ENCODE measurements at regions not wholly inside any gene's neighbourhood (a gene's known extent, or its start where the extent isn't known, plus 50 kb on each side); places are given as distances from the start of the nearest gene placed in this dataset.
"Not testable (repeated sequence)": the region's sequence is repeated elsewhere in the genome, so short reads cannot be mapped to it uniquely, and the experiment has no call there.

- no peak for DNase-seq
Observed at GRCh38 chr6:169000022-169000421, 253.6 kb downstream of the THBS2 start.

- no peak for DNase-seq
Observed at GRCh38 chr6:168999392-168999791, 254.3 kb downstream of the THBS2 start.

- no peak for DNase-seq
Observed at GRCh38 chr6:168996356-168996625, 257.4 kb downstream of the THBS2 start.

GRCh38 chr6:168995526-168996355, 257.9 kb downstream of the THBS2 start:
- DNase-seq = no peak

GRCh38 chr6:168994956-168995355, 258.7 kb downstream of the THBS2 start:
- DNase-seq = no peak

GRCh38 chr6:168992446-168993144, 261.1 kb downstream of the THBS2 start:
- DNase-seq = no peak

- not testable (repeated sequence) for DNase-seq
Observed at GRCh38 chr6:168991695-168992094, 262.0 kb downstream of the THBS2 start.

- no peak for DNase-seq
Observed at GRCh38 chr6:168990019-168990751, 263.5 kb downstream of the THBS2 start.

GRCh38 chr6:168989421-168989820, 264.2 kb downstream of the THBS2 start:
- no peak for DNase-seq

GRCh38 chr6:168988801-168989200, 264.8 kb downstream of the THBS2 start:
- no peak for DNase-seq

- no peak for DNase-seq
Observed at GRCh38 chr6:168988280-168988679, 265.4 kb downstream of the THBS2 start.

GRCh38 chr6:168985705-168986104, 267.9 kb downstream of the THBS2 start:
- DNase-seq = no peak

GRCh38 chr6:168983925-168984324, 269.7 kb downstream of the THBS2 start:
- no peak for DNase-seq

GRCh38 chr6:168981187-168981586, 272.5 kb downstream of the THBS2 start:
- no peak for DNase-seq

- DNase-seq = no peak
Observed at GRCh38 chr6:168979254-168979653, 274.4 kb downstream of the THBS2 start.

- DNase-seq = no peak
Observed at GRCh38 chr6:168972128-168972527, 281.5 kb downstream of the THBS2 start.

- no peak for DNase-seq
Observed at GRCh38 chr6:168971549-168971948, 282.1 kb downstream of the THBS2 start.

- DNase-seq = no peak
Observed at GRCh38 chr6:168968801-168969200, 284.8 kb downstream of the THBS2 start.

- DNase-seq = no peak
Observed at GRCh38 chr6:168968228-168968627, 285.4 kb downstream of the THBS2 start.

- DNase-seq = no peak
Observed at GRCh38 chr6:168967281-168967925, 286.2 kb downstream of the THBS2 start.

GRCh38 chr6:168964138-168964835, 289.4 kb downstream of the THBS2 start:
- no peak for DNase-seq

- DNase-seq = no peak
Observed at GRCh38 chr6:168962886-168963285, 290.8 kb downstream of the THBS2 start.

GRCh38 chr6:168961264-168961656, 292.4 kb downstream of the THBS2 start:
- DNase-seq = no peak

Measured in midbrain (tissue), 1 donor.